Mesenchymal stem cell (in vitro differentiated cells and primary cell): ENCODE measurements at regions not wholly inside any gene's neighbourhood (a gene's known extent, or its start where the extent isn't known, plus 50 kb on each side); places are given as distances from the start of the nearest gene placed in this dataset.

Experiments used
- DNase-seq: peaks from one replicate; pipeline ENCODE4 v3.0.0-alpha.2; 2013
- H2AFZ ChIP-seq: one replicate; pipeline ENCODE4 v1.6.1; 2013; ENCODE audit warnings: low read depth, mild to moderate bottlenecking, control low read depth, inconsistent platforms, low read length, moderate library complexity
- H2AK5ac ChIP-seq: 2 replicates; pipeline ENCODE4 v1.6.1; 2013; ENCODE audit warnings: low read length, moderate library complexity, mild to moderate bottlenecking, inconsistent platforms; ENCODE audit not compliant: severe bottlenecking
- H2BK120ac ChIP-seq: one replicate; pipeline ENCODE4 v1.6.1; 2013; ENCODE audit warnings: low read depth, mild to moderate bottlenecking, inconsistent platforms, low read length, moderate library complexity
- H2BK12ac ChIP-seq, 2 experiments: one replicate each; pipeline ENCODE4 v1.6.1; 2013; ENCODE audit warnings: inconsistent platforms in 2 of 2, low read length in 2 of 2, mild to moderate bottlenecking in 2 of 2, moderate library complexity in 2 of 2, control low read depth in 1 of 2
- H2BK15ac ChIP-seq: one replicate; pipeline ENCODE4 v1.6.1; 2013; ENCODE audit warnings: mild to moderate bottlenecking, low read depth, inconsistent platforms; ENCODE audit not compliant: poor library complexity, severe bottlenecking
- H2BK5ac ChIP-seq: 2 replicates; pipeline ENCODE4 v1.6.1; 2013; ENCODE audit warnings: low read depth, mild to moderate bottlenecking, low read length, control low read depth, inconsistent platforms; ENCODE audit not compliant: poor library complexity, severe bottlenecking
- H3K14ac ChIP-seq, 2 experiments: one replicate each; pipeline ENCODE4 v1.6.1; 2013; ENCODE audit warnings: inconsistent platforms in 2 of 2, low read length in 2 of 2, control low read depth in 1 of 2, mild to moderate bottlenecking in 1 of 2, moderate library complexity in 1 of 2
- H3K18ac ChIP-seq, 2 experiments: one replicate each; pipeline ENCODE4 v1.6.1; 2013; ENCODE audit warnings: inconsistent platforms in 2 of 2, low read length in 2 of 2, control low read depth in 1 of 2, low read depth in 1 of 2, mild to moderate bottlenecking in 1 of 2
- H3K23ac ChIP-seq, 2 experiments: one replicate each; pipeline ENCODE4 v1.6.1; 2013; ENCODE audit warnings: inconsistent platforms in 2 of 2, low read length in 2 of 2, mild to moderate bottlenecking in 2 of 2, moderate library complexity in 2 of 2, control low read depth in 1 of 2
- H3K27ac ChIP-seq: 2 replicates; pipeline ENCODE4 v1.5.1; 2013; ENCODE audit warnings: mild to moderate bottlenecking, moderate library complexity, low read length, control low read depth, inconsistent platforms; ENCODE audit not compliant: poor library complexity, severe bottlenecking
- H3K27me3 ChIP-seq, 2 experiments: 2 replicates each; pipeline versions ENCODE4 v1.6.1 to v1.7.0; 2013; ENCODE audit warnings: low read length in 2 of 2, mild to moderate bottlenecking in 2 of 2, moderate library complexity in 2 of 2, control low read depth in 1 of 2, inconsistent platforms in 1 of 2; ENCODE audit not compliant: control insufficient read depth in 1 of 2, insufficient read depth in 1 of 2
- H3K36me3 ChIP-seq, 2 experiments: 2 replicates each; pipeline versions ENCODE4 v1.6.1 to v1.7.0; 2013; ENCODE audit warnings: low read length in 2 of 2, control low read depth in 1 of 2, inconsistent platforms in 1 of 2, low read depth in 1 of 2, mild to moderate bottlenecking in 1 of 2; ENCODE audit not compliant: insufficient read depth in 2 of 2, control insufficient read depth in 1 of 2
- H3K4ac ChIP-seq, 2 experiments: one replicate each; pipeline ENCODE4 v1.6.1; 2013; ENCODE audit warnings: inconsistent platforms in 2 of 2, low read length in 2 of 2, mild to moderate bottlenecking in 2 of 2, moderate library complexity in 2 of 2, control low read depth in 1 of 2, low read depth in 1 of 2
- H3K4me1 ChIP-seq: 2 replicates; pipeline ENCODE4 v1.6.1; 2013; ENCODE audit warnings: low read depth, low read length, control low read depth; ENCODE audit not compliant: control insufficient read depth, insufficient read depth
- H3K4me2 ChIP-seq: 2 replicates; pipeline ENCODE4 v1.6.1; 2013; ENCODE audit warnings: low read length, mild to moderate bottlenecking, inconsistent platforms; ENCODE audit not compliant: poor library complexity, severe bottlenecking
- H3K4me3 ChIP-seq, 2 experiments: 2 replicates each; pipeline versions ENCODE4 v1.5.1 to v1.7.0; 2013; ENCODE audit warnings: low read length in 2 of 2, mild to moderate bottlenecking in 2 of 2, control low read depth in 1 of 2, low read depth in 1 of 2; ENCODE audit not compliant: insufficient read depth in 1 of 2
- H3K79me1 ChIP-seq: replicated peaks from 2 replicates; pipeline ENCODE4 v1.6.1; 2013; ENCODE audit warnings: mild to moderate bottlenecking, control low read depth, low read length, inconsistent platforms; ENCODE audit not compliant: poor library complexity, severe bottlenecking
- H3K9ac ChIP-seq: 2 replicates; pipeline ENCODE4 v1.7.0; 2013; ENCODE audit warnings: mild to moderate bottlenecking, low read length, moderate library complexity
- H3K9me3 ChIP-seq: 2 replicates; pipeline ENCODE4 v1.7.0; 2013; ENCODE audit warnings: mild to moderate bottlenecking, low read length; ENCODE audit not compliant: control insufficient read depth
- H4K8ac ChIP-seq: one replicate; pipeline ENCODE4 v1.6.1; 2013; ENCODE audit warnings: inconsistent platforms, mild to moderate bottlenecking, low read length, moderate library complexity
- H4K91ac ChIP-seq: one replicate; pipeline ENCODE4 v1.6.1; 2013; ENCODE audit warnings: mild to moderate bottlenecking, low read length, inconsistent platforms
- WGBS: methylation state at CpG from one replicate; pipeline ENCODE4 v1.1.7; 2013; ENCODE audit warnings: mixed read lengths; 5-methylcytosine and 5-hydroxymethylcytosine counted together

DNA sequence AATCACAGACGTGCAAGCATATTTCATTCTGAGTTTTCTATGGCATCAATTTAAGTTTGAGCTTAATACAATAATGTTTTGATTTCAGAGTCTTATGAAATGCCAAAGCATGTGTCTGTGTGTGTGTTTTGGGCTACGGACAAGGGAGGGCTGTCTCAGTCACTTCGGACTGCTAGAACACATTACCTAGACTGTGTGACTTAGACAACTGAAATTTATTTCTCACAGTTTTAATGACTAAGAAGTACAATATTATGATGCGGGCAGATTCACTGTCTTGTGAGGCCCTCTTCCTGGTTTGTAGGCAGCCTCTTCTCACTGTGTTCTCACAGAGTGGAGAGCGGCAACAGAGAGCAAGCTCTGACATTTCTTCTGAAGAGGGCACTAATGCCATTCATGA is 1202.0 kb downstream of the EFNB2 start:
- H3K14ac ChIP-seq = no peak overlapping the region
- H3K27me3 ChIP-seq = no peaks in the 10 kb centered on the region
- no peak overlapping the region for H2AFZ ChIP-seq
- H3K18ac ChIP-seq = no peak overlapping the region
- WGBS = 87% methylated on average over 5 of the region's 5 CpGs
- H4K91ac ChIP-seq = no peak overlapping the region
- no peak overlapping the region for H2AK5ac ChIP-seq
- no peak overlapping the region for H2BK15ac ChIP-seq
- H3K4me2 ChIP-seq = no peak overlapping the region
- peak overlapping the region; percentile 82 for H3K27ac ChIP-seq
- no peak overlapping the region for H2BK120ac ChIP-seq
- no peaks in the 10 kb centered on the region for H3K79me1 ChIP-seq
- H3K9me3 ChIP-seq = peaks cover 24% of the 10 kb centered on the region
- H4K8ac ChIP-seq = no peak overlapping the region
- H3K36me3 ChIP-seq = no peaks in the 10 kb centered on the region
- H3K4ac ChIP-seq = no peak overlapping the region
- no peak overlapping the region for H2BK5ac ChIP-seq
- no peak overlapping the region for H3K4me3 ChIP-seq
- peaks cover 2% of the 10 kb centered on the region for H3K4me1 ChIP-seq
- DNase-seq = no peak
- no peak overlapping the region for H3K23ac ChIP-seq
- H3K9ac ChIP-seq = no peak overlapping the region
- no peak overlapping the region for H2BK12ac ChIP-seq

- peaks cover 19% of the 10 kb centered on the region for H3K9me3 ChIP-seq
- no peaks in the 10 kb centered on the region for H3K27me3 ChIP-seq
- WGBS = no CpG with 5 or more reads among the region's 2 CpGs
- H3K79me1 ChIP-seq = no peaks in the 10 kb centered on the region
- H3K36me3 ChIP-seq = no peaks in the 10 kb centered on the region
- no peak overlapping the region for H3K18ac ChIP-seq
- no peak overlapping the region for H4K91ac ChIP-seq
- H2BK5ac ChIP-seq = no peak overlapping the region
- no peak for DNase-seq
- no peak overlapping the region for H3K27ac ChIP-seq
- no peak overlapping the region for H3K4me3 ChIP-seq
- H3K4me2 ChIP-seq = no peak overlapping the region
- no peak overlapping the region for H4K8ac ChIP-seq
- H2AFZ ChIP-seq = no peak overlapping the region
- no peak overlapping the region for H2AK5ac ChIP-seq
- H3K4ac ChIP-seq = no peak overlapping the region
- no peak overlapping the region for H2BK120ac ChIP-seq
- no peaks in the 10 kb centered on the region for H3K4me1 ChIP-seq
- no peak overlapping the region for H3K9ac ChIP-seq
- no peak overlapping the region for H2BK15ac ChIP-seq
- no peak overlapping the region for H2BK12ac ChIP-seq
- H3K23ac ChIP-seq = no peak overlapping the region
- no peak overlapping the region for H3K14ac ChIP-seq
Observed at GRCh38 chr13:105329359-105329758, 1206.1 kb downstream of the EFNB2 start.

- Histone ChIP-seq H3K14ac (no peak overlapping the region), H3K18ac (no peak overlapping the region), H3K27ac (no peak overlapping the region), H3K9ac (no peak overlapping the region), H3K4ac (no peak overlapping the region), H3K36me3 (no peaks in the 10 kb centered on the region), H2BK5ac (no peak overlapping the region), H2BK12ac (no peak overlapping the region), H3K9me3 (peaks cover 19% of the 10 kb centered on the region), H3K23ac (no peak overlapping the region), H3K4me1 (no peaks in the 10 kb centered on the region), H2AFZ (no peak overlapping the region), H2AK5ac (no peak overlapping the region), H2BK120ac (no peak overlapping the region), H4K91ac (no peak overlapping the region), H3K79me1 (no peaks in the 10 kb centered on the region), H3K4me2 (no peak overlapping the region), H3K27me3 (no peaks in the 10 kb centered on the region), H2BK15ac (no peak overlapping the region), H4K8ac (no peak overlapping the region), H3K4me3 (no peak overlapping the region)
- WGBS = 88% methylated on average over 4 of the region's 4 CpGs
- no peak for DNase-seq
Observed at GRCh38 chr13:105328212-105328611, 1207.2 kb downstream of the EFNB2 start.

DNA sequence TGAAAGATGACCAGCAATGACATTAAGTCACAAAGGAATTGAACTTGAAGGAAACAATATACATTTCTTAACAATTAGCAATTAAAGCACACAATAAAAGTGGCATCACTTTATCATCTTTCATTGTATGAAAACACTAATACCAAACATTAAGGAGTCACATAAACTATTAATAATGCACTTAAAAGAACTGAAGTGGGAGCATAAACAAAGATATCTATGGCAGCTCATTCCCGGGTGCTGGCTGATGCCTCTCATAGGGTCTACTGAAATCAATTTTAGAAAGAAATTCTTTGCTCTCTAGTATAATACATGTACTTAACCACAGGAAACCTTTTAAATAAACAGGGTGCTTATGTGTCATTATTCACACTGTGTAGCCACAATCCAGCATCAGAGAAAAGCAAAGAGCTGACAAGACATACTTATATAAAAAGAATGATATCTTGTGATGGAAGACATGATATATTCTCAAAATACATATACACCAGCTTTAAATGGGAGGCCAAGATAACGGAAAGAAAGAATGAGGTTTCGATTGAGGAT is 1207.8 kb downstream of the EFNB2 start:
- no peak overlapping the region for H4K8ac ChIP-seq
- no peak overlapping the region for H3K9ac ChIP-seq
- no peak overlapping the region for H3K23ac ChIP-seq
- DNase-seq = peak; percentile 18
- H2AK5ac ChIP-seq = no peak overlapping the region
- no peak overlapping the region for H3K4ac ChIP-seq
- no peak overlapping the region for H3K18ac ChIP-seq
- no peak overlapping the region for H2BK15ac ChIP-seq
- H3K14ac ChIP-seq = no peak overlapping the region
- peaks cover 19% of the 10 kb centered on the region for H3K9me3 ChIP-seq
- H3K36me3 ChIP-seq = no peaks in the 10 kb centered on the region
- no peaks in the 10 kb centered on the region for H3K4me1 ChIP-seq
- H3K79me1 ChIP-seq = no peaks in the 10 kb centered on the region
- no peak overlapping the region for H4K91ac ChIP-seq
- H2BK5ac ChIP-seq = no peak overlapping the region
- H3K27me3 ChIP-seq = no peaks in the 10 kb centered on the region
- no peak overlapping the region for H3K27ac ChIP-seq
- H3K4me3 ChIP-seq = no peak overlapping the region
- 57% methylated on average over 2 of the region's 3 CpGs for WGBS
- H2AFZ ChIP-seq = no peak overlapping the region
- H2BK12ac ChIP-seq = no peak overlapping the region
- no peak overlapping the region for H2BK120ac ChIP-seq
- no peak overlapping the region for H3K4me2 ChIP-seq
